ENCODE measurements at regions not wholly inside any gene's neighbourhood (a gene's known extent, or its start where the extent isn't known, plus 50 kb on each side); places are given as distances from the start of the nearest gene placed in this dataset.

DNA sequence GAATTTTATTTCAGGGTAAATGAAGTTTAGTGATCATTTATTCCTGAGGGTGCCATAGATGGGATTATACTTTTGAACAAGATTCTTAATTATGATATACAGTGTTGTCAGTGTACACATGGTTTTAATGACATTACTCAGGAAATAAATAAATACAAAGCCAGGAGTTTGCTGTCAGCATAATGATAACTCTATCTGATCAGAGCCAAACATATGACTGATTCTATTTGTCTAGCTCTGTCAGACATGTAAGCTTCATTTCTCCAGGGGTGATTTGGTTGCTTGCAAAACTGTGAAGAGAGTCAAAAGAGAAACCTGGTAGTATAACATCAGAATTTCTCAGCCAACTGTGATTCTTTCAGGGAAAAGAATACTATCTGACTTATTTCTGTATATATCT lies 1425.8 kb upstream of the C9orf72 start:
- TF ChIP-seq, protein P1, sequence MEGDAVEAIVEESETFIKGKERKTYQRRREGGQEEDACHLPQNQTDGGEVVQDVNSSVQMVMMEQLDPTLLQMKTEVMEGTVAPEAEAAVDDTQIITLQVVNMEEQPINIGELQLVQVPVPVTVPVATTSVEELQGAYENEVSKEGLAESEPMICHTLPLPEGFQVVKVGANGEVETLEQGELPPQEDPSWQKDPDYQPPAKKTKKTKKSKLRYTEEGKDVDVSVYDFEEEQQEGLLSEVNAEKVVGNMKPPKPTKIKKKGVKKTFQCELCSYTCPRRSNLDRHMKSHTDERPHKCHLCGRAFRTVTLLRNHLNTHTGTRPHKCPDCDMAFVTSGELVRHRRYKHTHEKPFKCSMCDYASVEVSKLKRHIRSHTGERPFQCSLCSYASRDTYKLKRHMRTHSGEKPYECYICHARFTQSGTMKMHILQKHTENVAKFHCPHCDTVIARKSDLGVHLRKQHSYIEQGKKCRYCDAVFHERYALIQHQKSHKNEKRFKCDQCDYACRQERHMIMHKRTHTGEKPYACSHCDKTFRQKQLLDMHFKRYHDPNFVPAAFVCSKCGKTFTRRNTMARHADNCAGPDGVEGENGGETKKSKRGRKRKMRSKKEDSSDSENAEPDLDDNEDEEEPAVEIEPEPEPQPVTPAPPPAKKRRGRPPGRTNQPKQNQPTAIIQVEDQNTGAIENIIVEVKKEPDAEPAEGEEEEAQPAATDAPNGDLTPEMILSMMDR (IDR thresholded peaks at IDR 0.05): no peak

DNA sequence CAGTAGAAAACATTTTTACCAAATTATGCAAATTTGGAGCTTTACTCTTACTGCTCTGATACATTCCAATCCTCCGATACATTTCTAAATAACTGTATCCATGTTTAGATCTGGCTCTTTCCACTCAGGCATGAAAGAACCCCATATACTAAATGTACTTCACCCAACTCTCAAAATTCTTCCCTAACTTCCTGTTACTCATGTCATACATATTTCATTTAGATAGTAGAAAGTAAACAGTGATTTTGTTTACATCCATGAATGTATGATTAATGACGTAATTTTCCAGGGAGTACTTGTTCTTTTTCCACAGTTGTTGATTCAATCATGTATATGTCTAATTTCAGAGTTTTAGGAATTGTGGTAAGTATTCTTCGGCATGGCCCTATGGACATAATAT lies 1426.5 kb upstream of the C9orf72 start:
- TF ChIP-seq, protein P1 (IDR thresholded peaks at IDR 0.05): no peak

DNA sequence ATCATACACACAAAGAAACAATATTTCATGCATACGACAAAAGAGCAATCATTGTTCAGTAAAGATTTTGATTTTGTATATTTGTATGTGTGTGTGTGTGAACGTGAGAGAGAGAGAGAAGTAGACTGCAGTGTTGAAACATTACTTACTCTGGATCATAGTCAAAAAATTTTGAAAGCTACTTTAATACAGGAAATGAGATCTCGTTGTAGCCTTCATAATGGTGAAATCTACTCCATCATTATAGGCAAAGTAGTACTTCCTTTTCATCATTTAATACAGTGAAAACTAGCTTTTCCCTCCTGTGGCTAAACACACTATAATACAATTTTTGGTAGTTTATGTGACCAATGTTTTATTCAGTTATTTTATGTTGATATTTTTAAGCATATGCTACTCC lies 1427.7 kb upstream of the C9orf72 start:
- TF ChIP-seq, protein P1 (IDR thresholded peaks at IDR 0.05): no peak

DNA sequence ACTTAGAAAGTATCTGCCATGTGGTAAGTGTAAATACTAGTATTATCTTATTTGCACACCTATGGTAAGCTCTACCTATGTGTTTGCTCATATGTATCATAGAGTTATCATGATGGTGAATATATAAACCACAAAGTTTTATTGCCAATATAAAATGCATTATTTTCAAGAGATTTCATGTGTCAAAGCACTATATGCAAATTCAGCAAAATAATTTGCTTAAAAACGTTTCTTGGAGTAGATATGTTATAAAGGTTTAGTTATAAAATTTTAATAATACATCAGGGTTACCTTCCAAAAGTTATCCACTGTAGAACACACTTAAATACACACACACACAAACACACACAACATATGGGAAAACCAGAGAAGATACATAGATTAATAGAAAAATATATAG lies 1431.7 kb upstream of the C9orf72 start:
- TF ChIP-seq, protein P1 (IDR thresholded peaks at IDR 0.05): no peak

DNA sequence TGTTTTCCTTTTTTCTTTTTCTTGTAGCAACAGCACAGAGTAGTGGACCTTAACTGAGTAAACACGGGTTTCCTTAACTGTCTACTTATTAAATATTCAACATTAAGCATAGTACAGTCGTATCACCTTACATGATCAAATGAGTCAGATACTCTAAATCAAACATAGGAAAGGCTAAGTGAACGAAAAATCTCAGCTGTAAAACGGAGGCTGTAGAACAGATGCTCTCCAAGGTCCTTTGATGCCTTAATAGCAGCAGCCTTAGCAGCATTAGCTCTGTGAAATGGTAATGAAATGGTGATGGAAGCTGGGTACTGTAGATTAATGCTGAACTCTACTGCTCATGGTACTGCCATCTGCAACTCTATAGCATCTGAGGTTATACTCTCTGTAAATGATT lies 1433.3 kb upstream of the C9orf72 start:
- TF ChIP-seq, protein P1 (IDR thresholded peaks at IDR 0.05): no peak

DNA sequence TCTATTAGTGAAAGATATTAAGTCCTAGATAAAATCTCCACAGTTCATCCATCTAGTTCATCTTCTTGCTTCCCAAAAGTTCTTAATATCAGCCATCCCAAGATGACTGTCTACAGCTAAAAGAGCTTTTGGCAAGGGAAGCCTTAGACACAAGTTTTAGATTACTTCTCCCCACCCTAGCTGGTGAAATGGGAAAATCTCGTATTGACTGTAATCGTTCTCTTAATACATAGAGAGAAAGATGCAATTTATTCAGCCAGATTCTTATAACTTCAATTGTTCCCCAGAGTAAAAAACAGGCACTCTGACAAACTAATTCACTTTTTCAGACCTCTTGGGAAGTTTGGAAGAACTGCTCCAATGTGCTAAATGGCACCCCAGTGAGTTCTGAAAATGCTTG lies 1439.6 kb upstream of the C9orf72 start:
- TF ChIP-seq, protein P1 (IDR thresholded peaks at IDR 0.05): no peak

DNA sequence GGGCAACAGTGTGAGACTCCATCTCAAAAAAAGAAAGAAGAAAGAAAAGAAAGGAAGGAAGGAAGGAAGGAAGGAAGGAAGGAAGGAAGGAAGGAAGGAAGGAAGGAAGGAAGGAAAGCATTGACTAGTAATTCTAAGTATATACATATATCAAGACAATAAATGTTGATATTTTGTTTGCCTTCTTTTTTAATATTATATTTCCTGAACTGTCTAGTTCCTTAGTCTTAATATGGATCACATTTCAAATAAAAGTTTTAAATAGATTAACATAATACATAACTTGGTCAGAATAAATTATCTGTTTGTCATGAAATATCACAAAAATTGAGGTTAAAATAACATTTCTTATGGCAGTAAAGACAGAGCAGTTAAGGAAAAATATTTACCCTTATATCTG lies 1448.4 kb upstream of the C9orf72 start:
- TF ChIP-seq, protein P1 (IDR thresholded peaks at IDR 0.05): no peak

DNA sequence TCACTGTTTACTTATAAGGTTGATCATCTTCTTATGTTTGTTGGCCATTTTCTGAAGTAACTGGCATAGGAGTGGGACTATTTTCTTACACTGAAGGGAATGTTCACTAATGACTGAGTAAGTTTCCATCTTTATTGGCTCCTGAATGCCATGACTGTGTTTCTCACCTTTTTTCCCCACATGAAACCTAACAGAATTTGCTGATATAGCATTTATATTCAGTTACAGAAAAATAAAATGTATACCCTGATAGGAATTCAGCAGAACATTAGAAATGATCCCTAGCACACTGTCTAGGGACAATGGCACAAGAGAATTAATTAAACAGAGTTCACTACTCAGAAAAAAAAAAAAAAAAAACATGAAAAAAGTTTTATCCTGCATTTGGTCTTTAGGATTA lies 1465.1 kb upstream of the C9orf72 start:
- TF ChIP-seq, protein P1 (IDR thresholded peaks at IDR 0.05): no peak
